PC-9 (cell line): ENCODE measurements at regions not wholly inside any gene's neighbourhood (a gene's known extent, or its start where the extent isn't known, plus 50 kb on each side); places are given as distances from the start of the nearest gene placed in this dataset.

Experiments
- CTCF ChIP-seq: fragments of 200-600 bp; sonication (generic); conservative IDR thresholded peaks from 2 replicates; pipeline ENCODE4 v1.6.1; 2017; ENCODE audit warnings: mixed run types, antibody characterized with exemption, mild to moderate bottlenecking, moderate library complexity
- EZH2 ChIP-seq: fragments of 200-600 bp; sonication (generic); IDR thresholded peaks from 2 replicates; pipeline ENCODE4 v1.8.0; 2017; ENCODE audit warnings: antibody characterized with exemption, low read depth

DNA sequence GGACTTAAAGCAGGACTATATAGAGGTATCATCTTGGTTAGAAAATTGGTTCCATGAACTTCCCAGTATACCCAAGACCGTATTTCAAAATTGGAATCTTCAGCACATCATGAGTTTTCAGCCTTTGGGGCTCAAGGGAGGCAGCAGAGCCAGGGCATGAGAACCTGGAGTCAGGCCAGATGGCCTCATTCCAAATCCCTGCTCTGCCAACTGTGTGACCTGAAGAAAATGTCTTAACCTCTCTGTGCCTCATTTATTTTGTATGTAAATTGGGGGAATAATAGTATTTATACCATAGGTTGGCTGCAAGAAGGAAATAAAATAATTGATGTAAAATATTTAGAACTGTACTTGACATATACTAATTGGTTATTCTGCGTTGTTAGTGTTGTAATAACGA lies 987.6 kb downstream of the TBC1D22A start:
- TF ChIP-seq CTCF (no peak), EZH2 (no peak)
